PC-9 (cell line): ENCODE measurements at regions not wholly inside any gene's neighbourhood (a gene's known extent, or its start where the extent isn't known, plus 50 kb on each side); places are given as distances from the start of the nearest gene placed in this dataset.

ENCODE experiments used
- BruUV-seq: library from RNA; stranded (reverse); fragments of 400-500 nt; replicated peaks from 2 replicates; lab custom pipeline; 2021; lab: Mats Ljungman, UMichigan
- CTCF ChIA-PET: fragments of 300-600 bp; sonication (Branson Sonifier 250); formaldehyde crosslinking; loops from one replicate; lab custom pipeline; 2022; ENCODE audit warnings: antibody characterized with exemption; lab: Charles Lee
- POLR2A ChIA-PET: fragments of 300-600 bp; sonication (Branson Sonifier 250); formaldehyde crosslinking; loops from one replicate; lab custom pipeline; 2022; ENCODE audit warnings: antibody characterized with exemption; ENCODE audit not compliant: unreplicated experiment; lab: Charles Lee
- DNase-seq, 2 experiments: peaks; one replicate each; pipeline versions ENCODE4 v3.0.0 to v3.0.0-alpha.2; 2015 to 2022; ENCODE audit warnings: mixed read lengths in 1 of 2
- H2AFZ ChIP-seq: fragments of 200-600 bp; sonication (generic); 2 replicates; pipeline ENCODE4 v1.8.1; 2017; ENCODE audit warnings: antibody characterized with exemption
- H3F3A ChIP-seq: fragments of 200-600 bp; sonication (generic); 2 replicates; pipeline ENCODE4 v1.8.1; 2017; ENCODE audit warnings: antibody characterized with exemption, mild to moderate bottlenecking, low read depth; ENCODE audit not compliant: insufficient read depth
- H3K27ac ChIP-seq: fragments of 200-600 bp; sonication (generic); 2 replicates; pipeline ENCODE4 v1.6.1; 2016; ENCODE audit warnings: mixed run types
- H3K27me3 ChIP-seq: fragments of 200-600 bp; sonication (generic); 2 replicates; pipeline ENCODE4 v1.6.1; 2016; ENCODE audit warnings: low read depth, mixed run types; ENCODE audit not compliant: insufficient read depth
- H3K36me3 ChIP-seq: fragments of 200-600 bp; sonication (generic); 2 replicates; pipeline ENCODE4 v1.6.1; 2016; ENCODE audit warnings: low read depth, mixed run types
- H3K4me1 ChIP-seq: fragments of 200-600 bp; sonication (generic); replicated peaks from 2 replicates; pipeline ENCODE4 v1.6.1; 2016; ENCODE audit warnings: mixed run types; ENCODE audit not compliant: insufficient read depth
- H3K4me2 ChIP-seq: fragments of 200-600 bp; sonication (generic); 2 replicates; pipeline ENCODE4 v1.6.1; 2017; ENCODE audit warnings: mixed run types
- H3K4me3 ChIP-seq: fragments of 200-600 bp; sonication (generic); 2 replicates; pipeline ENCODE4 v1.6.1; 2016; ENCODE audit warnings: mixed run types
- H3K79me2 ChIP-seq: fragments of 200-600 bp; sonication (generic); 2 replicates; pipeline ENCODE4 v1.6.1; 2017; ENCODE audit warnings: low read depth, mixed run types
- H3K9me2 ChIP-seq: fragments of 200-600 bp; sonication (generic); 2 replicates; pipeline ENCODE4 v1.8.1; 2017; ENCODE audit warnings: mild to moderate bottlenecking; ENCODE audit not compliant: insufficient read depth
- H3K9me3 ChIP-seq: fragments of 200-600 bp; sonication (generic); 2 replicates; pipeline ENCODE4 v1.8.1; 2016; ENCODE audit warnings: low read depth; ENCODE audit not compliant: insufficient read depth
- H4K20me1 ChIP-seq: fragments of 200-600 bp; sonication (generic); 2 replicates; pipeline ENCODE4 v1.8.1; 2017; ENCODE audit not compliant: insufficient read depth
- EZH2 ChIP-seq: fragments of 200-600 bp; sonication (generic); IDR thresholded peaks from 2 replicates; pipeline ENCODE4 v1.8.0; 2017; ENCODE audit warnings: antibody characterized with exemption, low read depth
- intact Hi-C: fragments of 100-400 bp; cut with micrococcal nuclease; formaldehyde crosslinking; loops from one replicate; pipeline ENCODE4 v1.10.0; 2022; ENCODE audit not compliant: unreplicated experiment
- TF ChIP-seq, protein P1 (sequence below): fragments of 200-600 bp; sonication (generic); conservative IDR thresholded peaks from 2 replicates; pipeline ENCODE4 v1.6.1; 2017; ENCODE audit warnings: mixed run types, antibody characterized with exemption, mild to moderate bottlenecking, moderate library complexity

DNA sequence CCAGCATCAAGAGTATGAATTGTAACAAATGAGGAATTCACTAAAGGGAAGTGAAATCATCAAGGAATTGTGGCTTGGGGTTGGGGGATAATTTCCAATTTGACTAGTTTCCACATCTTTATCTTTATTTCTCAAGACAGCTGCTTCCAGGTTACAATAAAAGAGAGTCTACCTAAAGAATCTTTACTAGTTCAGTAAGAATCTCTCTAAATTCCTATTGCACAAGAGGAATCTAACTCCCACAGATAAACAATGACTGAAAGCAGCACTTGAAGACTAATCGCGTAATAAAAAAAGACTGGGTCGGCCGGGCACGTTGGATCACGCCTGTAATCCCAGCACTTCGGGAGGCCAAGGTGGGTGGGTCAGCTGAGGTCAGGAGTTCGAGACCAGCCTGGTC lies 194.4 kb downstream of the KBTBD8 start:
- BruUV-seq = no TSS peak
- ChIA-PET POLR2A (no interaction called here), CTCF (no interaction called here)
- Histone ChIP-seq H3K4me2 (no peak overlapping the region), H3K4me1 (no peaks in the 10 kb centered on the region), H3F3A (no peaks in the 10 kb centered on the region), H3K9me2 (no peaks in the 10 kb centered on the region), H3K9me3 (no peaks in the 10 kb centered on the region), H3K27me3 (peaks cover 4% of the 10 kb centered on the region; the same call in 1 of the 2 replicates), H3K79me2 (no peaks in the 10 kb centered on the region), H4K20me1 (no peaks in the 10 kb centered on the region), H3K4me3 (no peak overlapping the region), H2AFZ (no peak overlapping the region), H3K36me3 (no peaks in the 10 kb centered on the region), H3K27ac (no peak overlapping the region)
- TF ChIP-seq EZH2 = no peak
- TF ChIP-seq, protein P1, sequence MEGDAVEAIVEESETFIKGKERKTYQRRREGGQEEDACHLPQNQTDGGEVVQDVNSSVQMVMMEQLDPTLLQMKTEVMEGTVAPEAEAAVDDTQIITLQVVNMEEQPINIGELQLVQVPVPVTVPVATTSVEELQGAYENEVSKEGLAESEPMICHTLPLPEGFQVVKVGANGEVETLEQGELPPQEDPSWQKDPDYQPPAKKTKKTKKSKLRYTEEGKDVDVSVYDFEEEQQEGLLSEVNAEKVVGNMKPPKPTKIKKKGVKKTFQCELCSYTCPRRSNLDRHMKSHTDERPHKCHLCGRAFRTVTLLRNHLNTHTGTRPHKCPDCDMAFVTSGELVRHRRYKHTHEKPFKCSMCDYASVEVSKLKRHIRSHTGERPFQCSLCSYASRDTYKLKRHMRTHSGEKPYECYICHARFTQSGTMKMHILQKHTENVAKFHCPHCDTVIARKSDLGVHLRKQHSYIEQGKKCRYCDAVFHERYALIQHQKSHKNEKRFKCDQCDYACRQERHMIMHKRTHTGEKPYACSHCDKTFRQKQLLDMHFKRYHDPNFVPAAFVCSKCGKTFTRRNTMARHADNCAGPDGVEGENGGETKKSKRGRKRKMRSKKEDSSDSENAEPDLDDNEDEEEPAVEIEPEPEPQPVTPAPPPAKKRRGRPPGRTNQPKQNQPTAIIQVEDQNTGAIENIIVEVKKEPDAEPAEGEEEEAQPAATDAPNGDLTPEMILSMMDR = no peak
- no peak for DNase-seq
- intact Hi-C loops = no loop called here

DNA sequence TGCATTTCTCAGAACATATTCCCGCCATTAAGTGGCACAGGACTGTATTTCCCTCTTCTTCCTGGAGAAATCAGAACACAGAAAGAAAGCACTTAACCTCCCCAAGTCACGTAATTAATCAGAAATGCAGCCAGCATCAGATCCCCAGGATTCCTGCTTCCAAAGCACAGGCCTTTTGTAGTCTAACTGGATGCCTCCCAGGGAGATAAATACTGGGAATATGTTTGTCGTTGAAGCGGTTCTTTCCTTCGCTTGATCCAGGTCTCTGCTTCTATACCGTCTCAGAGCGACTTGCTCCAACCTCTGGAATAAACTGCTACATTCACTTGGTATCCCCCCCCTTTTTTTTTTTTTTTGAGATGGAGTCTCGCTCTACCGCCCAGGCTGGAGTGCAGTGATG lies 198.6 kb downstream of the KBTBD8 start:
- no peak for TF ChIP-seq EZH2
- TF ChIP-seq, protein P1 = no peak

DNA sequence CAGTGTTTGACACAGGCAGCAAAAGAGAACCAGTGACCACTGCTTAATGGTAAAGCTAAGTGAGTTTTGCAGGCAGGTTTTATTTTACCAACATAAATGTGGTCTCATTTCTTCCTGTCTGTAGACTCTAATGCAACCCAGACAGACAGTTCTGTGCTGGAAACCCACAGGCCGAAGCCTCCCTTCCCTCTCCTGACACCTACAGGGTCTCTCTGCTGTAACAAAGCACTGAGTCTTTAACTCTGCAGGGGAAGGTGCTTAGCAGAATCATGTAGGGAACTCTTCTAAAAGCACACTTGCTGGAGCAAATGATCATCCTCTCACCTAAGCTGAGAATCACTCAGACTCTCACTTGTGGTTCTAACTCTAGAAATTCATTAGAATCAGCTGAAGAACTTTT lies 200.3 kb downstream of the KBTBD8 start:
- POLR2A ChIA-PET = no interaction called here
- H3K27me3 ChIP-seq = peaks cover 4% of the 10 kb centered on the region; the same call in 1 of the 2 replicates
- H3K9me3 ChIP-seq = no peaks in the 10 kb centered on the region
- no peak overlapping the region for H3K27ac ChIP-seq
- DNase-seq = no peak
- no TSS peak for BruUV-seq
- intact Hi-C loops = no loop called here
- H3K36me3 ChIP-seq = no peaks in the 10 kb centered on the region
- no peak overlapping the region for H3K4me3 ChIP-seq
- H3K79me2 ChIP-seq = no peaks in the 10 kb centered on the region
- no peak overlapping the region for H2AFZ ChIP-seq
- H3K4me1 ChIP-seq = no peaks in the 10 kb centered on the region
- TF ChIP-seq, protein P1 = no peak
- TF ChIP-seq EZH2 = no peak
- H4K20me1 ChIP-seq = no peaks in the 10 kb centered on the region
- H3F3A ChIP-seq = no peaks in the 10 kb centered on the region
- no peaks in the 10 kb centered on the region for H3K9me2 ChIP-seq
- CTCF ChIA-PET = no interaction called here
- no peak overlapping the region for H3K4me2 ChIP-seq

More for the DNA sequence above, 198.6 kb downstream of the KBTBD8 start:
- no peak overlapping the region for H3K27ac ChIP-seq
- no peaks in the 10 kb centered on the region for H3K36me3 ChIP-seq
- no peaks in the 10 kb centered on the region for H3K9me2 ChIP-seq
- H3K4me1 ChIP-seq = no peaks in the 10 kb centered on the region
- peaks cover 4% of the 10 kb centered on the region; the same call in 1 of the 2 replicates for H3K27me3 ChIP-seq
- no peak overlapping the region for H2AFZ ChIP-seq
- H3K79me2 ChIP-seq = no peaks in the 10 kb centered on the region
- no peak overlapping the region for H3K4me3 ChIP-seq
- POLR2A ChIA-PET = no interaction called here
- no TSS peak for BruUV-seq
- no peaks in the 10 kb centered on the region for H4K20me1 ChIP-seq
- intact Hi-C loops = no loop called here
- H3K4me2 ChIP-seq = no peak overlapping the region
- H3K9me3 ChIP-seq = no peaks in the 10 kb centered on the region
- no peaks in the 10 kb centered on the region for H3F3A ChIP-seq
- CTCF ChIA-PET = no interaction called here
- no peak for DNase-seq
